Heart left ventricle (tissue), 13 donors: ENCODE measurements at regions not wholly inside any gene's neighbourhood (a gene's known extent, or its start where the extent isn't known, plus 50 kb on each side); places are given as distances from the start of the nearest gene placed in this dataset.
"Not testable (repeated sequence)": the region's sequence is repeated elsewhere in the genome, so short reads cannot be mapped to it uniquely, and the experiment has no call there.

Source experiments
- POLR2A ChIP-seq, 2 donors: fragments of 450-650 bp; IDR thresholded peaks; one replicate each; pipeline ENCODE4 v1.6.1; 2017; ENCODE audit warnings: antibody characterized with exemption in 2 of 2, mild to moderate bottlenecking in 2 of 2, moderate library complexity in 2 of 2
- TF ChIP-seq, protein P1 (sequence below), 12 donors: fragments of 200-600 bp; sonication (generic) in 4 of 12; IDR thresholded peaks; one replicate each; pipeline versions ENCODE4 v1.5.0 to v1.8.0; 2018 to 2022; ENCODE audit warnings: antibody characterized with exemption in 12 of 12, mild to moderate bottlenecking in 5 of 12
- donor health status: ischemic (EF 13 %, LVEDD 7.1; RV severe dilation, severe dysfunction).
- donor health status: DM: no; HTN: yes; CAD: no.
- donor health status: DM: no; HTN: no; CAD: no.
- donor health status: ischemic (EF 25% LVEDD 6.9; RV normal size, moderate dysfunction).
- donor health status: ischemic (EF 25% LVEDD 5.7; RV mildly dilated, moderate dysfunction).
- donor health status: ischemic (EF 35%, LVEDD 5.7; RV mildly dilated, moderate dysfunction).
- donor health status: nonischemic (EF 11% LVEDD 7.7; RV severe dilation, severe dysfunction).
- donor health status: DM: yes; HTN: yes; CAD: no.
- donor health status: PGD.
- donor health status: ischemic (EF 29% LVEDD 5.4; RV normal size, mild dysfunction).
- donor health status: nonischemic (EF 23%, LVEDD 6.1; RV moderate dilation, normal function).

- TF ChIP-seq, protein P1, sequence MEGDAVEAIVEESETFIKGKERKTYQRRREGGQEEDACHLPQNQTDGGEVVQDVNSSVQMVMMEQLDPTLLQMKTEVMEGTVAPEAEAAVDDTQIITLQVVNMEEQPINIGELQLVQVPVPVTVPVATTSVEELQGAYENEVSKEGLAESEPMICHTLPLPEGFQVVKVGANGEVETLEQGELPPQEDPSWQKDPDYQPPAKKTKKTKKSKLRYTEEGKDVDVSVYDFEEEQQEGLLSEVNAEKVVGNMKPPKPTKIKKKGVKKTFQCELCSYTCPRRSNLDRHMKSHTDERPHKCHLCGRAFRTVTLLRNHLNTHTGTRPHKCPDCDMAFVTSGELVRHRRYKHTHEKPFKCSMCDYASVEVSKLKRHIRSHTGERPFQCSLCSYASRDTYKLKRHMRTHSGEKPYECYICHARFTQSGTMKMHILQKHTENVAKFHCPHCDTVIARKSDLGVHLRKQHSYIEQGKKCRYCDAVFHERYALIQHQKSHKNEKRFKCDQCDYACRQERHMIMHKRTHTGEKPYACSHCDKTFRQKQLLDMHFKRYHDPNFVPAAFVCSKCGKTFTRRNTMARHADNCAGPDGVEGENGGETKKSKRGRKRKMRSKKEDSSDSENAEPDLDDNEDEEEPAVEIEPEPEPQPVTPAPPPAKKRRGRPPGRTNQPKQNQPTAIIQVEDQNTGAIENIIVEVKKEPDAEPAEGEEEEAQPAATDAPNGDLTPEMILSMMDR (IDR thresholded peaks at IDR 0.05): not testable (repeated sequence)
- TF ChIP-seq POLR2A (IDR thresholded peaks at IDR 0.05): not testable (repeated sequence)
Observed at GRCh38 chr6:128703794-128704193, 179.1 kb upstream of the LAMA2 start.
